ENCODE measurements at regions not wholly inside any gene's neighbourhood (a gene's known extent, or its start where the extent isn't known, plus 50 kb on each side); places are given as distances from the start of the nearest gene placed in this dataset.

DNA sequence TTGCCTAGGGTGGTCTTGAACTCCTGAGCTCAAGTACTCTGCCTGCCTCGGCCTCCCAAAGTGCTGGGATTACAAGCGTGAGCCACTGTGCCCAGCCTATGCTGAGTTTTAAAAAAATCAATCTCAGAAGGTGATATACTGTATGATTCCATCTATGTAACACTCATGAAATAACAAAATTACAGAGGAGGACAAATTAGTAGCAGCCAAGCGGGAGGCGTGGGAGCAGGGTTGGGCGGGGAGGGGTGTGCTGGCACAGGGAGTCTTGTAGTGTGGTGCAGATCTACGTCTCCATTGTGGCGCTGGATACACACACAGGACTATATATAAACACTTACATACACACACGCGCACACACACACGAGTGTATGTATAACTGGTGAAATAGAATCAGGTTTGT, 80.6 kb upstream of the LINGO1 start:
- Histone ChIP-seq H3K4me2 (ENCODE audit: low read depth, low read length) (no peak overlapping the region), H2AFZ (ENCODE audit: low read length) (no peak overlapping the region), H3K36me3 (replicated peaks in 1 of 2; ENCODE audit: control insufficient read depth in 1 of 2, insufficient read depth in 2 of 2, low read length in 2 of 2) (no peaks in the 10 kb centered on the region), H3K27ac (ENCODE audit: extremely low read length, insufficient read depth, low read length) (no peak overlapping the region), H3K9me3 (ENCODE audit: low read length) (no peaks in the 10 kb centered on the region), H3K4me3 (replicated peaks in 1 of 3; ENCODE audit: insufficient read depth in 1 of 3, low read depth in 2 of 3, low read length in 3 of 3) (no peak overlapping the region), H3K79me2 (ENCODE audit: insufficient read depth, low read length) (no peaks in the 10 kb centered on the region), H4K20me1 (ENCODE audit: insufficient read depth, low read length) (peaks cover 4% of the 10 kb centered on the region; the same call in 1 of the 2 replicates), H3K27me3 (ENCODE audit: control insufficient read depth in 1 of 2, insufficient read depth in 2 of 2, low read length in 2 of 2) (peaks cover 2 to 17% of the 10 kb centered on the region in 2 experiments; a peak in 3 of 5 replicates), H3K9ac (ENCODE audit: insufficient read depth, low read depth, low read length) (no peak overlapping the region), H3K4me1 (ENCODE audit: insufficient read depth, low read length) (no peaks in the 10 kb centered on the region)
- DNase-seq (ENCODE audit: low spot score) (no peak), ATAC-seq (no peak), FAIRE-seq (no peak)
- ChIA-PET CTCF (ENCODE audit: low intra/inter-chr PET ratio, low total read pairs) (no interaction called here), POLR2A (no interaction called here)
- in situ Hi-C loops (cut with HindIII; ENCODE audit: extremely low pct_ligation_motif_present, low pct_unique_long_range_greater_than_20kb): no loop called here
- BruUV-seq (replicated peaks): no TSS peak
- TF ChIP-seq GATAD2A (CRISPR knock-in tag; IDR thresholded peaks at IDR 0.05) (no peak), ZIK1 (CRISPR knock-in tag; IDR thresholded peaks at IDR 0.05; ENCODE audit: borderline replicate concordance, low read depth) (no peak), ASH2L (IDR thresholded peaks at IDR 0.05; ENCODE audit: insufficient read length, low read depth, low read length) (no peak), AHR (CRISPR knock-in tag; IDR thresholded peaks at IDR 0.05) (no peak), ZNF501 (CRISPR knock-in tag; IDR thresholded peaks at IDR 0.05) (no peak)
- intact Hi-C loops (cut with micrococcal nuclease; ENCODE audit: unreplicated experiment): no loop called here
- WGBS (ENCODE audit: low lambda C conversion rate): 47% methylated on average over 10 of the region's 10 CpGs

DNA sequence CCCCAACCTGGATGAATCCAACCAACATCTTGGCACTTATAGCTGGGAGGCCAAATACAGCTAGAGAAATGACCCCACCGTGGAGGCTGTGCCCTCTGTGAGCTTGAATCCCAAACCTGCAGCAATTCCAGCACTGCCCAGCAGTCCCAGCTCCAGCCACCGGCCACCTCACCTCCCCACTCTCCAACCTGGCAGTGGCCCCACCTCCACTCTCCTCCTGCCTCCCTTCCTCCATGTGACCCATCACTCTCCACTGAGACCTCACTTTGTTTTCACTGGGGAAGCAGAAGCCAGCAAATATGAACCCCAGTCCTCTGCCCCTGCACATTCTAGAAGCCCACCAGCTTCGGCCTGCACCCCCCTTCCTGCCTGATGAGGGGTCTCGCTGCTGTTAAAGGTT, 79.7 kb upstream of the LINGO1 start:
- no peaks in the 10 kb centered on the region for H3K79me2 ChIP-seq (ENCODE audit: insufficient read depth, low read length)
- peaks cover 0 to 17% of the 10 kb centered on the region in 2 experiments; a peak in 3 of 5 replicates for H3K27me3 ChIP-seq (ENCODE audit: control insufficient read depth in 1 of 2, insufficient read depth in 2 of 2, low read length in 2 of 2)
- H4K20me1 ChIP-seq (ENCODE audit: insufficient read depth, low read length): peaks cover 4% of the 10 kb centered on the region; the same call in 1 of the 2 replicates
- no peak overlapping the region for H3K27ac ChIP-seq (ENCODE audit: extremely low read length, insufficient read depth, low read length)
- DNase-seq (ENCODE audit: low spot score) (no peak), FAIRE-seq (no peak), ATAC-seq (no peak)
- CTCF ChIA-PET (ENCODE audit: low intra/inter-chr PET ratio, low total read pairs): no interaction called here
- no peak overlapping the region for H3K4me2 ChIP-seq (ENCODE audit: low read depth, low read length)
- POLR2A ChIA-PET: no interaction called here
- no peak overlapping the region for H2AFZ ChIP-seq (ENCODE audit: low read length)
- in situ Hi-C loops (cut with HindIII; ENCODE audit: extremely low pct_ligation_motif_present, low pct_unique_long_range_greater_than_20kb): no loop called here
- 6% methylated on average over 3 of the region's 4 CpGs for WGBS (ENCODE audit: low lambda C conversion rate)
- no peaks in the 10 kb centered on the region for H3K4me1 ChIP-seq (ENCODE audit: insufficient read depth, low read length)
- intact Hi-C loops (cut with micrococcal nuclease; ENCODE audit: unreplicated experiment): no loop called here
- no peaks in the 10 kb centered on the region for H3K9me3 ChIP-seq (ENCODE audit: low read length)
- no peaks in the 10 kb centered on the region for H3K36me3 ChIP-seq (replicated peaks in 1 of 2; ENCODE audit: control insufficient read depth in 1 of 2, insufficient read depth in 2 of 2, low read length in 2 of 2)
- BruUV-seq (replicated peaks): no TSS peak
- no peak overlapping the region for H3K4me3 ChIP-seq (replicated peaks in 1 of 3; ENCODE audit: insufficient read depth in 1 of 3, low read depth in 2 of 3, low read length in 3 of 3)
- no peak overlapping the region for H3K9ac ChIP-seq (ENCODE audit: insufficient read depth, low read depth, low read length)
- TF ChIP-seq SAFB2 (CRISPR knock-in tag; IDR thresholded peaks at IDR 0.05; ENCODE audit: borderline replicate concordance, low read depth) (no peak), ISL2 (CRISPR knock-in tag; IDR thresholded peaks at IDR 0.05) (no peak)
